NB4 (cell line): ENCODE measurements at regions not wholly inside any gene's neighbourhood (a gene's known extent, or its start where the extent isn't known, plus 50 kb on each side); places are given as distances from the start of the nearest gene placed in this dataset.
"Not testable (repeated sequence)": the region's sequence is repeated elsewhere in the genome, so short reads cannot be mapped to it uniquely, and the experiment has no call there.

Experiments
- CTCF ChIP-seq: IDR thresholded peaks from one replicate; pipeline ENCODE4 v1.5.1; 2012; ENCODE audit warnings: low read depth, low read length
- POLR2A ChIP-seq: IDR thresholded peaks from 2 replicates; pipeline ENCODE4 v1.6.1; 2011; ENCODE audit warnings: mild to moderate bottlenecking; ENCODE audit not compliant: insufficient read length; ENCODE audit errors: extremely low read depth
- TF ChIP-seq, protein P1 (sequence below): IDR thresholded peaks from 2 replicates; pipeline ENCODE4 v1.6.1; 2011; ENCODE audit warnings: low read depth, low read length

- TF ChIP-seq CTCF, POLR2A: not testable (repeated sequence)
- TF ChIP-seq, protein P1, sequence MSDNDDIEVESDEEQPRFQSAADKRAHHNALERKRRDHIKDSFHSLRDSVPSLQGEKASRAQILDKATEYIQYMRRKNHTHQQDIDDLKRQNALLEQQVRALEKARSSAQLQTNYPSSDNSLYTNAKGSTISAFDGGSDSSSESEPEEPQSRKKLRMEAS: not testable (repeated sequence)
These were observed 117.7 kb downstream of the FAM53A start for GRCh38 chr4:1566301-1566837.
